HG03066 (cell line): ENCODE measurements at regions not wholly inside any gene's neighbourhood (a gene's known extent, or its start where the extent isn't known, plus 50 kb on each side); places are given as distances from the start of the nearest gene placed in this dataset.
"Not testable (repeated sequence)": the region's sequence is repeated elsewhere in the genome, so short reads cannot be mapped to it uniquely, and the experiment has no call there.

Experiments
- ATAC-seq: cut with Tn5 transposase; IDR thresholded peaks from one replicate; pipeline ENCODE4 v1.9.1; 2021; ENCODE audit warnings: low read depth; ENCODE audit not compliant: unreplicated experiment

DNA sequence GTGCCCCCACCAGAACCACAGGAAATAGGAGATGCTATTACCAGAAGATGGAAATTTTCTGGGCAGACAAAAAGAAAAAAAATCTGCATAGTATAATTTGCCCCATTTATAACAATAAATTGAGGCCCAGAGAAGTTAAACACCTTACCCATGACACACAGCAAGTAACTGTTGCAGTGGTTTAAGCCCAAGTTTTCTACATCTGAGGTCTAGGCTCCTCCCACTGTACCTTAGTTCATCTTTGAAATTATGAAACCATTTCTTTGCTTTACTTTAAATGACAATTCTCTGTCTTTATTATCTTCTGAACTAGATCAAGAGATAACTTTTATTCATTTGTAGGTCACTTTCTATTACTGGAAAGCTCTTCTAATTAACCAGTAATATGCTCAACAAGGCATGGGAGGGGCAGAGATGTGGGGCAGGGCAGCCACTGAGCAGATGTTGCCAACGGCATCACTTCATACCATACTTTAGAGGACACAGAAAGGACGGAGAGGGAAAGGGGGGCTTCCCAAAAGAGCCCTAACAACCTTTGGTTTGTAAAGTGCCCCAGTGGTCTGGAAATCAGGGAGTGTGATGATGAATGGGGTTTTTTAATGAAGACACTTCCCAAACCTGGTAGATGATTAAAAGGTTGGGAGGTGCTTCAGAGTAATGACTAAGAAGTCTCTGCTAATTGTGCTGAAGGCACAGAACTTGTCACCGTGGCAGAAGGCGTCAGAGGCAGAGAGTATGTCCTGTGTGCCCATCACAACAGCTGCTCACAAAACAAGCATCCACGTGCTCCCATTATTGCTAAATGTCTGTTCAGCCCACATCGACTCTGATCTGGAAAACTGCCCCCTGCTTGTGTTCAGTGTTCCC is 342.5 kb downstream of the SHQ1 start:
- ATAC-seq: no peak

DNA sequence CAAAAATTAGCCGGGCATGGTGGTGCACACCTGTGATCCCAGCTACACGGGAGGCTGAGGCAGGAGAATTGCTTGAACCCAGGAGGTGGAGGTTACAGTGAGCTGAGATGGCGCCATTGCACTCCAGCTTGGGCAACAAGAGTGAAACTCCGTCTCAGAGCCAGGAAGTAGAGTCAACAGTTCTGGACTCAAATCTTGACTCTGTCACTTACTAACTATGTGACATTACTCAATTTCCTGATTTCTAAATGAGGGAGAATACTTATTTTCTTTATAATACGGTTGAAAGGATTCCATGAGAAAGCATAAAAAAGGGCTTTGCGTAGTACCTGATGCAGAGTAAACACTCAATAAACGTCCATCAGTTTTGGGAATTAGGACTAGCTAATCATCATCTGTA is 350.7 kb downstream of the SHQ1 start:
- not testable (repeated sequence) for ATAC-seq

- ATAC-seq: no peak
Observed at GRCh38 chr3:72496051-72496670, 352.1 kb downstream of the SHQ1 start.

DNA sequence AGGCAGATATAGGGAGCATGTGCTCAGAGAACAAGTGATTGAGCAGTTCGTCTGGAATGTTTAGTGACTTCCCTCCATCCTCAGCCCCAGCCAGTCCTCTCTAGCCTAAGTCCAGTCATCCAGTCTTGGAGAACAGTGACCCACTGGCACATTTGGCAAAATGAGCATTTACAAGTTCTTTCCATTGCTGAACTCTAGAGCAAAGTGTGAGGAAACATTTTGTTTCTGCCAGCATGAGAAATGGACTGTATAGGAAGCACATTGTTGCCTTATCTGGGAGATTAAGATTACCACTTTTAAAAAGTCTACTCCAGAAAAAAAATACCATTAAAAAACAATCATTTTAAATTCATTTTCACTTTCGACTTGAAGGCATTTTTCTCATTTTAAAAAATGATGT is 353.6 kb downstream of the SHQ1 start:
- no peak for ATAC-seq

- no peak for ATAC-seq
Observed at GRCh38 chr3:72494130-72494529, 354.1 kb downstream of the SHQ1 start.

- ATAC-seq: no peak
Observed at GRCh38 chr3:72492240-72492639, 356.0 kb downstream of the SHQ1 start.

- ATAC-seq: no peak
Observed at GRCh38 chr3:72490688-72491435, 357.4 kb downstream of the SHQ1 start.

DNA sequence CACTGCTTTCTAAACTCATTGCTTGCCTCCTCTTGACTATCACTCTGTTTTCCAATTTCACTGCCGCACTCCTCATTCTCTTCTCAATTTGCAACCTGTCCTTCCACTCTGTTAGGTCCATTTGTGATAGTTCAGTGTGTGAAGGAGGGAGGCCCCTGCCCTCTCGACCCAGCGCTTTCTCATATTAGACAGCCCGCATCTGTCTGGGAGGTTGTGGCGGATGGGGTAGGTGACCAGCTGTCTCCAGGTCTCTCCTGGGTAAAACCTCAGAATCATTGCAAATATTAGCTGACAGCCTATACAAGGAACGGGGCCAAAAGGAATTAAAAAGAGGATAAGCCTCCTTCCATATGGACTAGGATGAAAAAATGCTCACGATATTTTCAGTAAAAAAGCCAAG is 358.3 kb downstream of the SHQ1 start:
- ATAC-seq: no peak

DNA sequence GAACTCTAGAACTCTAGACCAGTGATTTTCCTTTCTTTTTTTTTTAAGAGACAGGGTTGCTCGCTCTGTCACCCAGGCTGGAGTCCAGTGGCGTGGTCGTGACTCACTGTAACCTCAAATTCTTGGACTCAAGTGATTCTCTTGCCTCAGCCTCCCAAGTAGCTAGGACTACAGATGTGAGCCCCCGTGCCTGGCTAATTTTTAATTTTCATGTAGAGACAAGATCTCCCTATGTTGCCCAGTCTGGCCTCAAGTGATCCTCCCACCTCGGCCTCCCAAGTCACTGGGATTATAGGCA is 359.6 kb downstream of the SHQ1 start:
- ATAC-seq: no peak

DNA sequence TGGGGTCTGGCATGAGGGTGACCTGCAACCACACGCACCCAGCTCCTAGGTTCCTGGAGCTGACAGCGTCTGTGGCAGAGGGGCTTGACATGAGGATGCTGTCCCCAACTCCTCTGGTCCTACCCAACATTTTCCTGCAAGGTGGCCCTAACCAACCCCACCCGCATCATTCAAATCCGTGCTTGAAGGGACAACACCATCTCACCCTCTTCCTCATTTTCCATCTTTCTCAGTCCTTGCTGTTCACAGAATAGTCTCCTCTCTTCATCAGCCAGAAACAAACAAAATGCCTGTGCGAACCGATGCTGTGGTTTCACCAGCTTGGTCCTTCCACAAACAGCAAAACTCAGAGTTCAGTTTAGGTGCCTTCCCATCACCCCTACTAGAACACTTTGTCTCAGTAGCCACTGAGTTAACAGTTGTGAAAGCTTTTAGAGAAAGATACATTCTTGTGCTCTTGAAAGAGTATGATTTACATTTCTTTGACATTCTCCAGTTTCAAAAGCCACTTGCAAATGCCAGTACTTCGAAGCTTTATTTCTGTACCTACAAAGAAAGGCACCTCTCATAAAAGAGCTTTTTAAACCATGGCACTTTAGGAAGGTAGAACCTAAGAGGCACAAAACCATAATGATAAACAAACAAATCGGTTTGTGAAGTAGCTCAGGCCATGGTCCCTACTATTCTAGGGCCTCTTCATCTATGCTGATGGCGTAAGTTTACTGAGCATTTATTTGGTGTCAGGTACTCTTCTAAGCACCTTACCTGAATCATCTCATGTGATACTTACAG is 360.1 kb downstream of the SHQ1 start:
- ATAC-seq: no peak

- ATAC-seq: no peak
Observed at GRCh38 chr3:72487078-72487765, 361.0 kb downstream of the SHQ1 start.

DNA sequence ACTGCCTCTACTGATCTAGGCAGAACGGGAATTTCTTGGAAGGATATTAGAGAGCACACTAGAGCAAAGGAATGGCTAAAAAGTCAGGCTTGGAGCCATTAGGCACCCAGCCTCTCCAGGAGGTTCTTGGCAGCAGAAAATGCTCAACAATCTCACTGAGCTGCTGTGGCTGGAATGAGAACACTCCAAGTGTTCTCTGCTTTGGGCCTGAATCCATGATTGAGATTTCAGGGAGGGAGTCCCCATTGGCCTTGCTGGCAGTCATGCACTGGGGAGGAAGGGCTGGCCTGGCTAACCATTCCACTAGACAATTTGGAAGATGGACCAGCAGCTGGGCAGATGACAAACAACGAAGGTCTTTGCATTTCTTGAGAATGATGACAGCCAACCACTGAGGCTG is 362.6 kb downstream of the SHQ1 start:
- no peak for ATAC-seq

- ATAC-seq: no peak
Observed at GRCh38 chr3:72483554-72484104, 364.6 kb downstream of the SHQ1 start.

DNA sequence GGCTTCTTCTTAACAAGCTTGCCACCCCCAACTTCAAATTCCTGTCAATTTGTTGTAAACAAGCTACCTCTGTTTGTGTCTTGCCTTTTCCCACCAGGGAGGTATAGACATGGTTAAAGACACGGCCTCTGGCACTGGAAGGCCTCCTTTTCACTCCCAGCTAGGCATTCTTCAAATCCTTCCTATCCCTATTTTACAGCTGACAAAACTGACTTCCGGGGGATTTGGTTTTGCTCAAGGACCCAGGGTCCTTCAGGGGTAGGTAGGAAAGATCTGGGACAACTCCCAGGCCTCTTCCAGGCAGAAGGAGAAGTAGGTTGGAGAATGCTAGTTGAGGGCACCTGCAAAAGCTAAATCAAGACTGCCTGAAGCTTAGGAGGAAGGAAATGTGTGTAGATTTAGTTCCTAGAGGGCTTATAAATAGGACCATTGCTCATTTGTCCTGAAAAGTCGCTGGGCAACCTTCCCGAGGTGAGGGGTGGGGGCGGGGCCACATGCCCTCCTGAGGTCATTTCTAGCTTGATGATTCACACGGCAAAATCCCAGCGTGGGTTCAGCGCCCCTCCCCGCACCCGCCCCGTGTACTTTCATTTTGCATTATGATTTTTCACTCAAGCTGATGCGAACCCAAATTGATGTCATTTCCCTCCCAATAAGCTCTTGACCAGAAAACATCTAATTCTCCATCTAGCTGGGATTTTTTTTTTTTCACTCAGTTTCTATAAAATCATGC is 365.5 kb downstream of the SHQ1 start:
- ATAC-seq: no peak

- ATAC-seq: no peak
Observed at GRCh38 chr3:72481542-72481941, 366.7 kb downstream of the SHQ1 start.

GRCh38 chr3:72480366-72480765 is 367.9 kb downstream of the SHQ1 start:
- ATAC-seq: no peak

DNA sequence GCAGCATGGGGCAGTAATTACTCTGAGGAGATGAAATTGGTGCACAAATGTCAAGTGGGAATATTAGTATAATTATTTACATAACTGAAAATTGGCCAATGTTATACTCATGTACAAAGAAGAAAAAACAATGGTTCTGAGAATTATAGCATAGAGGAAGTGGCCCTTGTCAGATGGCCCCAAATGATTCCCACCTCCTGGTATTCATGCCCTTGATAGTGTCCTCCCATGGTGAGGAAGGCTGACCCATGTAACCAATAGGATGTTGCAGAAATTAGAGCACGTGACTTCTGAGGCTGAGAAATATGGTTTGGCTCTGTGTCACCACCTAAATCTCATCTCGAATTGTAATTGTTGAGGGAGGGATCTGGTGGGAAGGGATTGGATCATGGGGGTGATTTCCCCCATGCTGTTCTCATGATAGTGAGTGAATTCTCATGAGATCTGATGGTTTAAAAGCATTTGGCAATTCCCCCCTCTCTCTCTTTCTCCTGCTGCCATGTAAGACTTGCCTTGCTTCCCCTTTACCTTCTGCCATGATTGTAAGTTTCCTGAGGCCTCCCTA is 368.5 kb downstream of the SHQ1 start:
- no peak for ATAC-seq

DNA sequence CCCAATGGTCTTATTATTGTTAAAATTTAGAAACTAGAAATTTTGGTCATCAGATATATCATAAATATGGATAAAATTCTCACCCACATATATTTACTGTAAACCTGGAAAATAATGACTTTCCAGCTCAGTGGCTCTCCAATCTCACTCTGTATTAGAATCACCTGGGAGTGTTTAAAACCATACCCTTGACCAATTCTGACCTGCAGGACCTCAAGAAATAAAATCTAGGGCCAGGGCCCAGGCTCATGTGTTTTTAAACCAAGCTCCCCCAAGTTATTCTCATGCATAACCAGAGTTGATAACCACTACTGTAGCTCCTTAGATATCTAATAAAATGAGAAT is 372.1 kb downstream of the SHQ1 start:
- no peak for ATAC-seq
